Stimulated activated CD8-positive, alpha-beta memory T cell treated with anti-CD3 and anti-CD28 coated beads, Interleukin-12 subunit alpha, Interleukin-12 subunit beta, amount 100 ng/mL, for 4 hours (primary cell): ENCODE measurements at regions not wholly inside any gene's neighbourhood (a gene's known extent, or its start where the extent isn't known, plus 50 kb on each side); places are given as distances from the start of the nearest gene placed in this dataset.
"Not testable (repeated sequence)": the region's sequence is repeated elsewhere in the genome, so short reads cannot be mapped to it uniquely, and the experiment has no call there.

Experiments
- DNase-seq: peaks from one replicate; pipeline ENCODE4 v3.0.0-alpha.2; 2020; ENCODE audit warnings: low read depth

DNA sequence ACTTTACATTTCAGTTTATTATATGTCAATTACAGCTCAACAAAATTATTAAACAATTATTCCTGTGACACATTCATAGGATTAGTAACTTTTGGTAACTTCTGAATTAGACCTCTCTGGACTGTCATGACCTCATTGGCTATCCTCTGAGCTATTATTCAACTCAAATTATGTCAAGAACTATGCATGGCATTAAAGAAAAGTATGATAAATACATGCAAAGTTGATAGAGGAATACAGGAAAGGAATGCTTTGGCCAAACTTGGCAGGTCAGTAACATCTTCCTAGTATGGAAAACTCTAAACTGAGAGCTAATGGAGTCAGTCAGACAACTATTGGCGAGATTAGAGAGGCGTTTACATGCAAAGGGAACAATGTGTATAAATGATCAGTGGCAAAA is 158.4 kb downstream of the DUSP10 start:
- no peak for DNase-seq

GRCh38 chr1:221587013-221587412 is 154.9 kb downstream of the DUSP10 start:
- DNase-seq, result not testable (repeated sequence)

DNA sequence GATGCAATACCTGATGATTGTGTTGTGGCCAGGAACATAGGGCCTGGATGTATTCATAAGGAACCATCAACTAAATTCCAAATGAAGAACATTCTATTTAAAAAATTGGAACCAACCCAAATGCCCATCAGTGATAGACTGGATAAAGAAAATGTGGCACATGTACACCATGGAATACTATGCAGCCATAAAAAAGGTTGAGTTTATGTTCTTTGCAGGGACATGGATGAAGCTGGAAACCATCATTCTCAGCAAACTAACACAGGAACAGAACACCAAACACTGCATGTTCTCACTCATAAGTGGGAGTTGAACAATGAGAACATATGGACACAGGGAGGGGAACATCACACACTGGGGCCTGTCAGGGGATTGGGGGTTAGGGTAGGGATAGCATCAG is 150.6 kb downstream of the DUSP10 start:
- DNase-seq, result not testable (repeated sequence)

GRCh38 chr1:221594576-221594975 is 147.3 kb downstream of the DUSP10 start:
- DNase-seq, result no peak

GRCh38 chr1:221598122-221598521 is 143.8 kb downstream of the DUSP10 start:
- no peak for DNase-seq

- DNase-seq, result no peak
Observed at GRCh38 chr1:221601166-221601565, 140.7 kb downstream of the DUSP10 start.

DNA sequence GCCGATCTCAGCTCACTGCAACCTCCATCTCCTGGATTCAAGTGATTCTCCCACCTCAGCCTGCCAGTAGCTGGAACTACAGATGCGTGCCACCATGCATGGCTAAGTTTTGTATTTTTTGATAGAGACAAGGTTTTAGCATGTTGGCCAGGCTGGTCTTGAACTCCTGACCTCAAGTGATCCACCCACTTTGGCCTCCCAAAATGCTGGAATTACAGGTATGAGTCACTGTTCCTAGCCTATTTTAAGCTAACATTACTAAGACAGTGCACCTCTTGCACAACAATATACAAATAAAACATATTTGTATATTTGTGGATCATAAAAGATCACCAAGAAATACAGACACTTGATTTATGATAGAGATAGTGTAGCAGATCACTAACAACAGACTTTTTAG is 139.1 kb downstream of the DUSP10 start:
- DNase-seq, result no peak

- DNase-seq, result not testable (repeated sequence)
Observed at GRCh38 chr1:221604390-221604789, 137.5 kb downstream of the DUSP10 start.

DNA sequence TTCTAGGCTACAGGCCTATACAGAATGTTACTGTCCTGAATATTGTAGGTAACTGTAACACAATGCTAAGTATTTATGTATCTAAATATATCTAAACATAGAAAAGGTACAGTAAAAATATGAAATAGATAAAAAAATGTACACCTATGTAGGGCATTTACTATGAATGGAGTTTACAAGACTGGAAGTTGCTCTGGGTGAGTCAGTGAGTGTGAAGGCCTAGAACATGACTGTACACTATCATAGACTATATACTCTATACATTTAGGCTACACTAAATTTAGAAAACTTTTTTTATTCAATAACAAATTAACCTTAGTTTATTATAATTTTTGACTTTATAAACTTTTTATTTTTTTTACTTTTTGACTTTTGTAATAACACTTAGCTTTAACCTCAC is 136.9 kb downstream of the DUSP10 start:
- DNase-seq, result no peak

- no peak for DNase-seq
Observed at GRCh38 chr1:221605569-221605968, 136.3 kb downstream of the DUSP10 start.

GRCh38 chr1:221606256-221606655 is 135.6 kb downstream of the DUSP10 start:
- no peak for DNase-seq

DNA sequence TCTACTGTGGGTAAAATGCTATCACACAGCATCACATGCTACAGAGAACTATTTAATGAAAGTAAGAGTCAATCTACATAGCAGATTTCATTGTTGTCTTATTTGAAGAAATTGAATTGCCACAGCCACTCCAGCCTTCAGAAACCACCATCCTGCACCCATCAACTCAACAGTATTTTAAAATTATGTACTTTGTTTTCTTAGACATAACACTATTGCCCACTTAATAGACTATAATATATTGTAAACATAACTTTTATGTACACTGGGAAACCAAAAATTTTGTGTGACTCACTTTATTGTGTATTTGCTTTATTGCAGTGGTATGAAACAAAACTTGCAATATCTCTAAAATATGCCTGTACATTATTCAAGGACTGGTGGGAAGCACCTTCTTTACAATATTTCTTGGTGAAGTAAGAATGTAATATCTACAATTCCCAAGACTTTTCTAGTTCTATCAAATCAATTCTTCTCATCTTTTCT is 133.0 kb downstream of the DUSP10 start:
- DNase-seq, result no peak

GRCh38 chr1:221611656-221612046 is 130.2 kb downstream of the DUSP10 start:
- no peak for DNase-seq

DNA sequence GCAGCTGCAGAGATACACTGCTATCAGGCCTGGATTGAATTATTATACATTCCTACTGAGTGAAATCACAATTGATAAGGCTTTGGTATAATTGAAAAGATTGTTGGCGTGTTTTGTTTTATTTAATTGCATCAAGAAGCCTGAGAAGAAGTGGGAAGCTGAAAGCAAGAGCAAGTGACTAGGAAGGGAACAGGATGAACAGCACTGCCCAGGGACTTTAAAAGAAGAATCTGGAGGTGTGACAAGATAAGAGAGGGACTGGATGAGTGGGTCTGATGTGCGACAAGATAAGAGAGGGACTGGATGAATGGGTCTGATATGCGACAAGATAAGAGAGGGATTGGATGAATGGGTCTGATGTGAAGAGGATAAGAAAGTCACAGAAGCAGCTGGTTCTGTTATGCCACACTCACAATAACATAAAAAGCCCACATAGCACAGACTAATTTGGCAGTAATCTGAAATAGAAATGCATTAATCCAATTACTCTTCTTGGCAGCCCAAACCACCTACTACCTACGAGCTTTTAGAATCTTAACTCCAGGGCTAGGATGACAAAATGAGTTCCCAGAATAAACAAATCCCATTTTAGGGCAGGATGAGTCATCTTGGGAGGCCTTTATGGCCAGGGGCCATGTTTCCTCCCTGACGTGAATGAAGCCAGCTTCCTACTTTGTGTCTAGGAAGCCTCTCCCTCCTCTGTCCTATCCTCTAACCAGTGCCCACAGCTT is 129.7 kb downstream of the DUSP10 start:
- DNase-seq, result no peak

- DNase-seq, result no peak
Observed at GRCh38 chr1:221620437-221621384, 121.2 kb downstream of the DUSP10 start.

DNA sequence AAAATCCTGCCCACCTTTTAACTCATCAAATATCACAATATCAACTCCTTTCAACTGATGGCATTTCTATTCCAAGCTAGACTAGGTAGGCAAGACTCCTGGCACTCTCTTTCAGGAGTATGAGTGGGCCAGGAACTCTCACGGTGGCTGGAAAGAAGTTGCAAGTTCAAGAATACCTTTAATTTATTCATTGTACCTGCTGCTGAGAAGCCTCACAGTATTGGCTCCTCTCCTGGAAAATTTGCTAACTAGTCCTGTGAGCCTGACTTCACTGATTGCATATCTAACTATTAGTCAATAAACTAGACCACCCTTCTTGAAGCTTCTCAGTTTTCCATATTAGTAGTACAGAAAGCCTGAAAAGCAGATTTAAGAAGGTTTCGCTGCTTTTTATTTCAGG is 120.2 kb downstream of the DUSP10 start:
- DNase-seq, result no peak

GRCh38 chr1:221622389-221622788 is 119.5 kb downstream of the DUSP10 start:
- DNase-seq, result no peak

DNA sequence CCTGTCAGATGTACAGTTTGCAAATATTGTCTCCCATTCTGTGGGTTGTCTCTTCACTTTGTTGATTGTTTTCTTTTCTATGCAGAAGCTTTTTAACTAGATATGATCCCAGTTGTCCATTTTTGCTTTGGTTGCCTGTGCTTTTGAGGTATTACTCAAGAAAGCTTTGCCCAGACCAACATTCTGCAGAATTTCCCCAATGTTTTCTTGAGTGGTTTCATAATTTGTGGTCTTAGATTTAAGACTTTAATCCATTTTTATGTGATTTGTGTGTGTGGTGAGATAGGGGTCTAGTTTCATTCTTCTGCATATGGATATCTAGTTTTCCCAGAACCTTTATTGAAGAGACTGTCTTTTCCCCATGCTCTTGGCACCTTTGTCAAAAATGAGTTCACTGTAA is 116.9 kb downstream of the DUSP10 start:
- no peak for DNase-seq

DNA sequence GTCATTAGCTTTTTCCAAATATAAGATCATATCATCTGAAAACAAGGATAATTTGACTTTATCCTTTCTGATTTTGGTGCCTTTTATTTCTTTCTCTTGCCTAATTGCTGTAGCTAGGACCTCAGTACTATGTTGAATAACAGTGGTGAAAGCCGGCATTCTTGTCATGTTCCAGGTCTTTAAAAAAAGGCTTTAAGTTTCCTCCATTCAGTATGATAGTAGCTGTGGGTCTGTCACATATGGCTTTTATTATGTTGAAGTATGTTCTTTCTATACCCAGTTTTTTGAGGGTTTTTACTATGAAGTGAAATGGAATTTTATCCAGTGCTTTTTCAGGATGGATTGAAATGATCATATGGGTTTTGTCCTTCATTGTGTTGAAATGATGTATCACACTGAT is 115.8 kb downstream of the DUSP10 start:
- no peak for DNase-seq

GRCh38 chr1:221630236-221630635 is 111.7 kb downstream of the DUSP10 start:
- DNase-seq, result no peak

GRCh38 chr1:221631556-221631955 is 110.3 kb downstream of the DUSP10 start:
- DNase-seq, result no peak

DNA sequence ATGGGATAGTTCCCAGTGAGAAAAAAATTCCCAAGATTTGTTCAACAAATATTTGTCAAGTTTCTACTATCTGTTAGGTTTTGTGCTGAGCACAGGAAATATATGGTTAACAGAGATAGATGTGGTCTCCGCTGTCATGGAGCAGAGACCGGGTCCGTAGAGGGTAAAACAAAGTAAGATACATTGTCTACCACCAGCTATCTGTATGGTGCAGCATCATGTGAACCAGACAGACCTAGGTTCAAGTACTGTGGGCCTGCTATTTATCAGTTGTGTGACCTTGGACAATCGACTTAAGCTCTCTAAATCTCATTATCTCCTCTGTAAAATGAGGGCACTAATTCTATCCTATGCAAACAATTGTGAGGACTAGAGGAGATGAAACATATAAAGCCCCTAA is 109.8 kb downstream of the DUSP10 start:
- DNase-seq, result no peak

GRCh38 chr1:221633841-221634409 is 108.0 kb downstream of the DUSP10 start:
- DNase-seq, result no peak
